A549 (cell line): ENCODE measurements at regions not wholly inside any gene's neighbourhood (a gene's known extent, or its start where the extent isn't known, plus 50 kb on each side); places are given as distances from the start of the nearest gene placed in this dataset.

Experiments
- ATAC-seq, 2 experiments: fragments of 200-7000 bp in 1 of 2; fragments of >200 bp in 1 of 2; cut with Nextera tagmentation in 1 of 2; cut with Tn5 transposase in 1 of 2; 3 replicates each; pipeline versions ENCODE4 v1.8.0 to v1.9.1; 2018 to 2020; ENCODE audit warnings: mild to moderate bottlenecking in 1 of 2, moderate library complexity in 1 of 2
- CTCF ChIA-PET: fragments of 300-600 bp; sonication (Branson Sonifier 250); formaldehyde crosslinking; extraction: SDS; loops from one replicate; lab custom pipeline; 2021; ENCODE audit warnings: antibody characterized with exemption, inconsistent platforms; lab: Yijun Ruan, JAX
- POLR2A ChIA-PET: fragments of 350-600 bp; formaldehyde crosslinking; extraction: SDS; loops from one replicate; lab custom pipeline; 2021; ENCODE audit warnings: antibody characterized with exemption, inconsistent platforms; lab: Yijun Ruan, JAX
- DNase-seq, 2 experiments: peaks; one replicate each; pipeline versions ENCODE4 v3.0.0 to v3.0.0-alpha.2; 2011 to 2016; ENCODE audit warnings: low read depth in 1 of 2, low spot score in 1 of 2
- FAIRE-seq: peaks from 2 replicates; lab custom pipeline; 2011; peaks lifted over from hg19 to GRCh38; lab: Jason Lieb, UNC
- H3K27ac ChIP-seq, 2 experiments: fragments of >200 bp; sonication (Bioruptor Twin); formaldehyde crosslinking; 3 replicates each; pipeline ENCODE4 v1.5.1; 2016 to 2017
- H3K4me1 ChIP-seq: fragments of >200 bp; sonication (Bioruptor Twin); formaldehyde crosslinking; 3 replicates; pipeline ENCODE4 v1.6.1; 2016
- H3K4me2 ChIP-seq: fragments of >200 bp; sonication (Bioruptor Twin); formaldehyde crosslinking; 3 replicates; pipeline ENCODE4 v1.6.1; 2016
- H3K4me3 ChIP-seq: fragments of >200 bp; sonication (Bioruptor Twin); formaldehyde crosslinking; 3 replicates; pipeline ENCODE4 v1.5.1; 2016
- H3K9me3 ChIP-seq: fragments of >200 bp; sonication (Bioruptor Twin); formaldehyde crosslinking; 3 replicates; pipeline ENCODE4 v1.6.1; 2016
- BHLHE40 ChIP-seq: IDR thresholded peaks from 2 replicates; pipeline ENCODE4 v1.6.1; 2012; ENCODE audit warnings: low read depth, low read length, inconsistent platforms
- CHD2 ChIP-seq: fragments of 150-350 bp; IDR thresholded peaks from 2 replicates; pipeline ENCODE4 v1.6.1; 2014; ENCODE audit warnings: low read length; ENCODE audit not compliant: partially characterized antibody
- E2F6 ChIP-seq: IDR thresholded peaks from 2 replicates; pipeline ENCODE4 v1.6.1; 2012; ENCODE audit warnings: low read depth, borderline replicate concordance
- ESRRA ChIP-seq: fragments of 150-350 bp; IDR thresholded peaks from 2 replicates; pipeline ENCODE4 v1.6.1; 2014; ENCODE audit warnings: mild to moderate bottlenecking, low read length, borderline replicate concordance
- HES2 ChIP-seq: fragments of >200 bp; sonication (Bioruptor Twin); formaldehyde crosslinking; IDR thresholded peaks from 2 replicates; pipeline ENCODE4 v1.6.1; 2016
- HEYL ChIP-seq: fragments of 250-450 bp; sonication (Bioruptor Pico); IDR thresholded peaks from 2 replicates; pipeline ENCODE4 v1.8.0; 2021; ENCODE audit warnings: mild to moderate bottlenecking, moderate library complexity
- MAFK ChIP-seq: fragments of 450-650 bp; IDR thresholded peaks from 2 replicates; pipeline ENCODE4 v1.6.1; 2014; ENCODE audit not compliant: partially characterized antibody
- MAZ ChIP-seq: fragments of 150-350 bp; IDR thresholded peaks from 2 replicates; pipeline ENCODE4 v1.6.1; 2014; ENCODE audit warnings: antibody characterized with exemption, low read depth, low read length, borderline replicate concordance
- MYC ChIP-seq: IDR thresholded peaks from 2 replicates; pipeline ENCODE4 v1.6.1; 2012; ENCODE audit warnings: mild to moderate bottlenecking, inconsistent platforms, low read length, improper control_type of control experiment, borderline replicate concordance
- NPAS2 ChIP-seq: fragments of 250-450 bp; sonication (Bioruptor Pico); IDR thresholded peaks from 2 replicates; pipeline ENCODE4 v1.8.0; 2022; ENCODE audit warnings: mild to moderate bottlenecking, moderate library complexity, borderline replicate concordance
- PHF8 ChIP-seq: fragments of 200-600 bp; sonication (generic); IDR thresholded peaks from 2 replicates; pipeline ENCODE4 v1.6.1; 2016; ENCODE audit warnings: low read depth, mild to moderate bottlenecking, antibody characterized with exemption, moderate library complexity, borderline replicate concordance
- POLR2AphosphoS2 ChIP-seq: conservative IDR thresholded peaks from 2 replicates; pipeline ENCODE4 v1.6.1; 2012; ENCODE audit warnings: low read length, improper control_type of control experiment, inconsistent platforms
- REST ChIP-seq: fragments of 200-600 bp; sonication (generic); IDR thresholded peaks from 2 replicates; pipeline ENCODE4 v1.6.1; 2016; ENCODE audit warnings: antibody characterized with exemption, mild to moderate bottlenecking, moderate library complexity
- RFX5 ChIP-seq: fragments of 450-650 bp; IDR thresholded peaks from 2 replicates; pipeline ENCODE4 v1.7.1; 2014; ENCODE audit warnings: antibody characterized with exemption, mild to moderate bottlenecking, moderate library complexity
- RNF2 ChIP-seq: fragments of 200-600 bp; sonication (generic); IDR thresholded peaks from 2 replicates; pipeline ENCODE4 v1.6.1; 2016; ENCODE audit warnings: low read depth, mild to moderate bottlenecking, antibody characterized with exemption, moderate library complexity, borderline replicate concordance
- SMC3 ChIP-seq: fragments of >200 bp; sonication (Bioruptor Twin); formaldehyde crosslinking; IDR thresholded peaks from 3 replicates; pipeline ENCODE4 v1.6.1; 2018; ENCODE audit warnings: inconsistent platforms
- SREBF2 ChIP-seq: fragments of 450-650 bp; IDR thresholded peaks from 2 replicates; pipeline ENCODE4 v1.6.1; 2014; ENCODE audit warnings: mild to moderate bottlenecking, moderate library complexity
- ZFP36 ChIP-seq: fragments of 450-650 bp; IDR thresholded peaks from 2 replicates; pipeline ENCODE4 v1.6.1; 2014; ENCODE audit warnings: borderline replicate concordance; ENCODE audit not compliant: partially characterized antibody
- WGBS: methylation state at CpG from one replicate; pipeline ENCODE4 v1.1.6; 2017; ENCODE audit errors: missing lambda C conversion rate; 5-methylcytosine and 5-hydroxymethylcytosine counted together
- small RNA-seq, 6 experiments: library from RNA; depleted of rRNA; stranded (forward); fragments of <200 nt; gene quantifications; one replicate each; pipeline ENCODE3, GENCODE V24; 2012

DNA sequence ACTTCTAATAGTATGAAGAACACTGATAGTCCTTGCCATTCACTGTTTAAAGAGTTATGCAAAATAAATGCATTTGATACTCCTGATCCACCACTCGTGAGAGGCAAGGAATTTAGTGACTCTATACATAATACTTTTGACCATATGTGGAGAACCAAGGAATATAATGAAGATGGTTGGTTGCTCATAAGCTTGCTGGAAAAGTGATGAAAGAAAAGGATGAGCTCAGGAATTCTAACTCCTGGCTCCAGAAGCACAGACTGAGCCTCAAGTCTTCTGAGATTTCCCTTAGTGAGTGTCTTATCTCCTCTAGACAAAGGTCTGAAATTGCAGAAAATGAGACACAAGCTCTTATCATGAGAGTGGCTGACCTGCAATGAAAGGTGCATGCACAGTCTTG is 57.1 kb upstream of the KRAS start (continued):
- TF ChIP-seq REST = no peak
- TF ChIP-seq SMC3 = no peak
- no peak for TF ChIP-seq E2F6
- TF ChIP-seq MYC = no peak
- no peak for TF ChIP-seq BHLHE40
- TF ChIP-seq NPAS2 (CRISPR knock-in tag) = no peak
- no peak for TF ChIP-seq POLR2AphosphoS2
- no peak for TF ChIP-seq MAZ
- TF ChIP-seq HES2 = no peak
- no peak for TF ChIP-seq CHD2
- TF ChIP-seq SREBF2 = no peak

DNA sequence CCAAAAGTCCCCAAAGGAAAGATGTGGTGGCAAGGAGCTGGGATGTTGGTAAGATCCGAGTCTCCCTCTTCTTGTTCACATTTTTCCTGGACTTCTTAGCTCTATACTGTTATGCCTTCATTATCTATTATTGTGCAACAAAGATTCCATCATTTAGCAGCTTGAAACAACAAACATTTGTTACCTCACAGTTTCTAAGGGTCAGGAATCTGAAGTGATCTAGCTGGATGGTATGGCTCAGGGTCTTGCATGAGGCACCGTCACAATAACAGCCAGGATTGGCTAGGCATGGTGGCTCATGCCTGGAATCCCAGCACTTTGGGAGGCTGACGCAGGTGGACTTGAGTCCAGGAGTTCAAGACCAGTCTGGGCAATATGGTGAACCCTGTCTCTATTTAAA is 51.1 kb upstream of the KRAS start:
- FAIRE-seq (no peak), ATAC-seq (no peak), DNase-seq (no peak)
- TF ChIP-seq RFX5 (no peak), HEYL (CRISPR knock-in tag) (no peak), MAFK (no peak), PHF8 (no peak), RNF2 (no peak), ESRRA (no peak), REST (no peak), ZFP36 (no peak)
- H3K9me3 ChIP-seq = no peaks in the 10 kb centered on the region
- no peak overlapping the region for H3K4me3 ChIP-seq
- H3K27ac ChIP-seq = no peak overlapping the region
- 30% methylated on average over 3 of the region's 3 CpGs for WGBS
- no peaks in the 10 kb centered on the region for H3K4me1 ChIP-seq
- POLR2A ChIA-PET = no interaction called here
- CTCF ChIA-PET = interaction anchor here (1.5 kb wide), 1 partner anchor 12 kb away, joined by 3 read pairs; no protein-coding TSS in a partner anchor
- no peak overlapping the region for H3K4me2 ChIP-seq

Small RNA genes in the stretch of these regions (small RNA-seq; reads per million reads assigned to genes)
- gene AC092451.1 (0 reads per million in 6 experiments), gene RNU4-67P (0 reads per million in 6 experiments)
